OCI-LY1 (cell line): ENCODE measurements at regions not wholly inside any gene's neighbourhood (a gene's known extent, or its start where the extent isn't known, plus 50 kb on each side); places are given as distances from the start of the nearest gene placed in this dataset.

Source experiments
- H2AFZ ChIP-seq: fragments of 200-600 bp; sonication (generic), shearing (Covaris generic); 2 replicates; pipeline ENCODE4 v1.6.0; 2014; ENCODE audit warnings: antibody characterized with exemption, mild to moderate bottlenecking, low read length
- H3F3A ChIP-seq: fragments of 200-600 bp; sonication (generic), shearing (Covaris generic); 2 replicates; pipeline ENCODE4 v1.6.0; 2014; ENCODE audit warnings: mild to moderate bottlenecking, antibody characterized with exemption, low read length, moderate library complexity; ENCODE audit not compliant: insufficient read depth
- H3K27ac ChIP-seq: fragments of 200-600 bp; sonication (generic); 2 replicates; pipeline ENCODE4 v1.5.1; 2014; ENCODE audit warnings: low read length, mixed run types, mild to moderate bottlenecking, low read depth; ENCODE audit not compliant: poor library complexity, severe bottlenecking
- H3K27me3 ChIP-seq: fragments of 200-600 bp; sonication (generic); 2 replicates; pipeline ENCODE4 v1.6.0; 2014; ENCODE audit warnings: antibody characterized with exemption, mild to moderate bottlenecking, low read length, moderate library complexity; ENCODE audit not compliant: insufficient read depth
- H3K36me3 ChIP-seq: fragments of 200-600 bp; sonication (generic); 2 replicates; pipeline ENCODE4 v1.6.1; 2014; ENCODE audit warnings: mild to moderate bottlenecking, antibody characterized with exemption, low read length, moderate library complexity, mixed read lengths; ENCODE audit not compliant: insufficient read depth
- H3K4me1 ChIP-seq: fragments of 200-600 bp; sonication (generic); 2 replicates; pipeline ENCODE4 v1.5.1; 2014; ENCODE audit warnings: mild to moderate bottlenecking, low read length, moderate library complexity; ENCODE audit not compliant: insufficient read depth, severe bottlenecking
- H3K4me2 ChIP-seq: fragments of 200-600 bp; sonication (generic), shearing (Covaris generic); 2 replicates; pipeline ENCODE4 v1.6.1; 2014; ENCODE audit warnings: low read length
- H3K4me3 ChIP-seq: fragments of 200-600 bp; sonication (generic); 2 replicates; pipeline ENCODE4 v1.5.1; 2014; ENCODE audit warnings: low read length, low read depth, mild to moderate bottlenecking, mixed read lengths; ENCODE audit not compliant: poor library complexity, severe bottlenecking
- H3K79me2 ChIP-seq: fragments of 200-600 bp; shearing (Covaris generic); 2 replicates; pipeline ENCODE4 v1.6.1; 2016; ENCODE audit warnings: mixed run types, low read length, mixed read lengths; ENCODE audit not compliant: insufficient read depth
- H3K9ac ChIP-seq: fragments of 200-600 bp; sonication (generic), shearing (Covaris generic); 2 replicates; pipeline ENCODE4 v1.6.1; 2014; ENCODE audit warnings: mild to moderate bottlenecking, low read length, mixed read lengths
- H3K9me2 ChIP-seq: fragments of 200-600 bp; sonication (generic), shearing (Covaris generic); 2 replicates; pipeline ENCODE4 v1.6.1; 2014; ENCODE audit warnings: low read depth, mild to moderate bottlenecking, low read length, mixed read lengths
- H3K9me3 ChIP-seq: fragments of 200-600 bp; shearing (Covaris generic); 2 replicates; pipeline ENCODE4 v1.6.1; 2014; ENCODE audit warnings: low read length, mixed read lengths
- H4K20me1 ChIP-seq: fragments of 200-600 bp; sonication (generic), shearing (Covaris generic); 2 replicates; pipeline ENCODE4 v1.6.0; 2016; ENCODE audit warnings: mild to moderate bottlenecking, low read length; ENCODE audit not compliant: insufficient read depth
- CTCF ChIP-seq: fragments of 200-600 bp; sonication (generic), shearing (Covaris generic); IDR thresholded peaks from 2 replicates; pipeline ENCODE4 v1.5.1; 2017; ENCODE audit warnings: mild to moderate bottlenecking, antibody characterized with exemption, low read length, moderate library complexity, mixed read lengths
- EZH2 ChIP-seq: fragments of 200-600 bp; sonication (generic), shearing (Covaris generic); IDR thresholded peaks from 2 replicates; pipeline ENCODE4 v1.8.0; 2017; ENCODE audit warnings: borderline replicate concordance, mixed run types, mild to moderate bottlenecking, antibody characterized with exemption, low read length, moderate library complexity, mixed read lengths

- no peaks in the 10 kb centered on the region; the same call in 1 of the 2 replicates for H3K27me3 ChIP-seq
These were observed 160.7 kb upstream of the TSC22D2 start for GRCh38 chr3:150247441-150247840.

DNA sequence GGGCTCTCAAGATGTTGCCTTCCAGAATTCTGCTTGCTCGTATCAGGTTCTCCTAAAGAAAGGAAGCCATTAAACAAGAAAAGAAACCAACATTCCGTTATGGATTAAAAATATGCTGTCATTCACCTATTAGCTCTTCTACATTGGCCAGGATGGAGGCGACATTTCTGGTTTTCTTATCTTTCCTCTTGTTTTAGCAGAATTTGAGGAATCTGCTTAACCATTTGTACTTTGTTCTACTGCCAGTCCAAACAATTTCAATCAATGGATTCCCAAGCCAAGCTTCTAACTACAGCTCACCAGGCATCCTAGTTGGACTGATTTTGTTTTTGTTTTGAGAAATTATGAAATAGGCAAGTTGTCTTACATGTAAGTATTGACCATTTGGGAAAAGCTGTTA, 164.6 kb upstream of the TSC22D2 start:
- Histone ChIP-seq H3K4me1 (peaks cover 4% of the 10 kb centered on the region), H3K36me3 (no peaks in the 10 kb centered on the region), H2AFZ (no peak overlapping the region), H3K79me2 (no peaks in the 10 kb centered on the region), H3K4me2 (no peak overlapping the region), H3K4me3 (no peak overlapping the region), H3K9me3 (no peaks in the 10 kb centered on the region), H3K9ac (no peak overlapping the region), H3K27me3 (no peaks in the 10 kb centered on the region; the same call in 1 of the 2 replicates), H3K27ac (no peak overlapping the region), H3K9me2 (no peaks in the 10 kb centered on the region), H4K20me1 (no peaks in the 10 kb centered on the region), H3F3A (no peaks in the 10 kb centered on the region)
- no peak for TF ChIP-seq EZH2
- no peak for TF ChIP-seq CTCF

More at GRCh38 chr3:150247441-150247840, 160.7 kb upstream of the TSC22D2 start:
- H3K79me2 ChIP-seq = no peaks in the 10 kb centered on the region
- H3K4me1 ChIP-seq = peaks cover 4% of the 10 kb centered on the region
- no peaks in the 10 kb centered on the region for H4K20me1 ChIP-seq
- no peaks in the 10 kb centered on the region for H3K9me2 ChIP-seq
- H3K4me2 ChIP-seq = no peak overlapping the region
- no peak overlapping the region for H3K9ac ChIP-seq
- no peaks in the 10 kb centered on the region for H3K9me3 ChIP-seq
- no peaks in the 10 kb centered on the region for H3F3A ChIP-seq
- TF ChIP-seq CTCF (no peak), EZH2 (no peak)
- H3K27ac ChIP-seq = no peak overlapping the region
- H2AFZ ChIP-seq = no peak overlapping the region
- H3K36me3 ChIP-seq = no peaks in the 10 kb centered on the region
- no peak overlapping the region for H3K4me3 ChIP-seq

GRCh38 chr3:150242220-150242936, 165.7 kb upstream of the TSC22D2 start:
- no peaks in the 10 kb centered on the region for H3K9me2 ChIP-seq
- no peak overlapping the region for H3K9ac ChIP-seq
- H3K9me3 ChIP-seq = no peaks in the 10 kb centered on the region
- H2AFZ ChIP-seq = no peak overlapping the region
- no peak overlapping the region for H3K4me2 ChIP-seq
- H3K36me3 ChIP-seq = no peaks in the 10 kb centered on the region
- no peaks in the 10 kb centered on the region for H3K4me1 ChIP-seq
- H3K79me2 ChIP-seq = no peaks in the 10 kb centered on the region
- no peak overlapping the region for H3K4me3 ChIP-seq
- H3K27ac ChIP-seq = no peak overlapping the region
- no peak for TF ChIP-seq CTCF
- no peak for TF ChIP-seq EZH2
- H3K27me3 ChIP-seq = no peaks in the 10 kb centered on the region; the same call in 1 of the 2 replicates
- no peaks in the 10 kb centered on the region for H3F3A ChIP-seq
- H4K20me1 ChIP-seq = no peaks in the 10 kb centered on the region
